ENCODE measurements at regions not wholly inside any gene's neighbourhood (a gene's known extent, or its start where the extent isn't known, plus 50 kb on each side); places are given as distances from the start of the nearest gene placed in this dataset.

DNA sequence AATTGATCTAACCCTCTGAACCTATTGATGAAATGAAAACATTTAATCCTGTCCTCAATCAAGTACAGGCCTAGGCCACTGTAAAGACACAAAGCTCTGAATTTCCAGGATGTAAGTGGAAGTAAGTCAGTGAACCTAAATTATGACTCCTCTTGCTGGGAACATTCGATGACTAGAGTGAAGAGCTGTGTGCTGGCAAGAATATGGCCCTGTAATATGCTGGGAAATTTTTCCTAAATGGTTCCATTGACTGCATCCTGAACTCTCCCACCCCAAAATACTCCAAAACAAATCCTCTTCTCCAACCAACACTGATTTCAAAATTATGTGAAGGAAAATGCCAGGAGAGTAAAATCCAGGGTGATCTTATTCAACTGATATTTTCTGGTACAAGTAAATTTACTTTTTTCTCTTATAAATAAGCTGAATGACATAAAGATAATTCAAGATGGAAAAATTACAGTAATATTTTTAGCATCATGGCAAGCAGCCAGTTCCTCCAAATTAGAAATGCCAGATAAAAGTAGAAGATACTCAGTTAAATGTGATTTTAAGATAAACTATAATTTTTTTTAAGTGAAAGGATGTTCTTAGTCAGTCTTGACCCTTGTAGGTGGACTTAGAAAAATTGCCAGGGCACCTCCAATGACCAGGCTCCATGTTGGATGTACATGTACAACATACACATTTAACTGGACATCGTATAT, 269.4 kb downstream of the PTGER3 start:
- TF ChIP-seq, protein P1, sequence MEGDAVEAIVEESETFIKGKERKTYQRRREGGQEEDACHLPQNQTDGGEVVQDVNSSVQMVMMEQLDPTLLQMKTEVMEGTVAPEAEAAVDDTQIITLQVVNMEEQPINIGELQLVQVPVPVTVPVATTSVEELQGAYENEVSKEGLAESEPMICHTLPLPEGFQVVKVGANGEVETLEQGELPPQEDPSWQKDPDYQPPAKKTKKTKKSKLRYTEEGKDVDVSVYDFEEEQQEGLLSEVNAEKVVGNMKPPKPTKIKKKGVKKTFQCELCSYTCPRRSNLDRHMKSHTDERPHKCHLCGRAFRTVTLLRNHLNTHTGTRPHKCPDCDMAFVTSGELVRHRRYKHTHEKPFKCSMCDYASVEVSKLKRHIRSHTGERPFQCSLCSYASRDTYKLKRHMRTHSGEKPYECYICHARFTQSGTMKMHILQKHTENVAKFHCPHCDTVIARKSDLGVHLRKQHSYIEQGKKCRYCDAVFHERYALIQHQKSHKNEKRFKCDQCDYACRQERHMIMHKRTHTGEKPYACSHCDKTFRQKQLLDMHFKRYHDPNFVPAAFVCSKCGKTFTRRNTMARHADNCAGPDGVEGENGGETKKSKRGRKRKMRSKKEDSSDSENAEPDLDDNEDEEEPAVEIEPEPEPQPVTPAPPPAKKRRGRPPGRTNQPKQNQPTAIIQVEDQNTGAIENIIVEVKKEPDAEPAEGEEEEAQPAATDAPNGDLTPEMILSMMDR (IDR thresholded peaks at IDR 0.05) = no peak
- TF ChIP-seq POLR2A (IDR thresholded peaks at IDR 0.05) (no peak), EP300 (IDR thresholded peaks at IDR 0.05) (no peak)

Measured in suprapubic skin (tissue), 3 donors.